Naive thymus-derived CD4-positive, alpha-beta T cell (primary cell): ENCODE measurements at regions not wholly inside any gene's neighbourhood (a gene's known extent, or its start where the extent isn't known, plus 50 kb on each side); places are given as distances from the start of the nearest gene placed in this dataset.

ENCODE experiments used
- ATAC-seq: fragments of 150-1000 bp; cut with Tn5 transposase; 2 replicates; pipeline ENCODE4 v1.10.0; 2021; ENCODE audit warnings: mild to moderate bottlenecking, moderate library complexity
- CTCF ChIA-PET: fragments of 350-600 bp; sonication (Branson Sonifier 250); formaldehyde crosslinking; loops from one replicate; lab custom pipeline; 2021; ENCODE audit warnings: antibody characterized with exemption; lab: Charles Lee
- POLR2A ChIA-PET: fragments of 350-600 bp; sonication (Branson Sonifier 250); formaldehyde crosslinking; loops from one replicate; lab custom pipeline; 2021; ENCODE audit warnings: antibody characterized with exemption, inconsistent platforms; lab: Charles Lee
- DNase-seq, 9 donors: peaks; one replicate each; pipeline versions ENCODE4 v3.0.0 to v3.0.0-alpha.2; 2020 to 2022; ENCODE audit warnings: mixed read lengths in 1 of 9
- H3K27ac ChIP-seq: one replicate; pipeline ENCODE4 v1.7.0; 2013; ENCODE audit warnings: mild to moderate bottlenecking, low read depth, low read length, moderate library complexity
- H3K27me3 ChIP-seq, 2 donors: one replicate each; pipeline ENCODE4 v1.7.0; 2013; ENCODE audit warnings: low read length in 2 of 2, mild to moderate bottlenecking in 2 of 2, moderate library complexity in 2 of 2; ENCODE audit not compliant: control insufficient read depth in 2 of 2, insufficient read depth in 2 of 2
- H3K36me3 ChIP-seq, 3 experiments: 1 replicate in 2 of 3; 2 replicates in 1 of 3; pipeline ENCODE4 v1.7.0; 2013; ENCODE audit warnings: low read length in 3 of 3, mild to moderate bottlenecking in 3 of 3, moderate library complexity in 1 of 3; ENCODE audit not compliant: insufficient read depth in 3 of 3, control insufficient read depth in 2 of 3
- H3K4me1 ChIP-seq, 2 donors: one replicate each; pipeline ENCODE4 v1.7.0; 2013; ENCODE audit warnings: low read length in 2 of 2, mild to moderate bottlenecking in 2 of 2, moderate library complexity in 1 of 2; ENCODE audit not compliant: control insufficient read depth in 2 of 2, insufficient read depth in 2 of 2
- H3K4me3 ChIP-seq: 2 replicates; pipeline ENCODE4 v1.7.0; 2013; ENCODE audit warnings: mild to moderate bottlenecking, low read length
- H3K9me3 ChIP-seq, 3 experiments: 1 replicate in 2 of 3; 2 replicates in 1 of 3; pipeline ENCODE4 v1.7.0; 2013; ENCODE audit warnings: low read length in 3 of 3; ENCODE audit not compliant: control insufficient read depth in 2 of 3
- H3K27ac Mint-ChIP-seq, 9 donors: one replicate each; pipeline ENCODE4 v1.8.0; 2020 to 2022; ENCODE audit warnings: mixed read lengths in 9 of 9, mild to moderate bottlenecking in 8 of 9, moderate library complexity in 5 of 9, inconsistent platforms in 2 of 9
- H3K27me3 Mint-ChIP-seq, 5 donors: one replicate each; pipeline ENCODE4 v1.8.0; 2021 to 2022; ENCODE audit warnings: mixed read lengths in 5 of 5, mild to moderate bottlenecking in 1 of 5
- H3K36me3 Mint-ChIP-seq, 5 donors: one replicate each; pipeline ENCODE4 v1.8.0; 2020 to 2022; ENCODE audit warnings: mixed read lengths in 5 of 5, mild to moderate bottlenecking in 3 of 5, inconsistent platforms in 1 of 5
- H3K4me1 Mint-ChIP-seq, 7 donors: one replicate each; pipeline ENCODE4 v1.8.0; 2020 to 2022; ENCODE audit warnings: mixed read lengths in 7 of 7, mild to moderate bottlenecking in 3 of 7, inconsistent platforms in 1 of 7
- H3K4me3 Mint-ChIP-seq, 10 donors: one replicate each; pipeline ENCODE4 v1.8.0; 2020 to 2022; ENCODE audit warnings: mild to moderate bottlenecking in 10 of 10, mixed read lengths in 10 of 10, moderate library complexity in 6 of 10, inconsistent platforms in 2 of 10
- H3K9me3 Mint-ChIP-seq, 11 donors: one replicate each; pipeline ENCODE4 v1.8.0; 2020 to 2022; ENCODE audit warnings: mixed read lengths in 11 of 11, mild to moderate bottlenecking in 4 of 11, inconsistent platforms in 1 of 11, moderate library complexity in 1 of 11
- intact Hi-C, 2 donors: fragments of 100-400 bp; cut with micrococcal nuclease; formaldehyde crosslinking; loops; one replicate each; pipeline ENCODE4 v1.15.1; 2023

GRCh38 chr2:71744781-71745180, 291.4 kb downstream of the DYSF start:
- ChIA-PET CTCF (no interaction called here), POLR2A (no interaction called here)
- peaks cover 0 to 4% (median 0%) of the 10 kb centered on the region in 5 donors for H3K36me3 Mint-ChIP-seq
- ATAC-seq: no peak
- H3K4me1 Mint-ChIP-seq: no peaks in the 10 kb centered on the region
- intact Hi-C loops: no loop called here
- no peak overlapping the region for H3K27ac Mint-ChIP-seq
- Histone ChIP-seq H3K27me3 (no peaks in the 10 kb centered on the region), H3K27ac (no peak overlapping the region), H3K36me3 (no peaks in the 10 kb centered on the region), H3K4me1 (no peaks in the 10 kb centered on the region), H3K4me3 (no peak overlapping the region), H3K9me3 (no peaks in the 10 kb centered on the region)
- peaks cover 0 to 44% (median 31%) of the 10 kb centered on the region in 5 donors for H3K27me3 Mint-ChIP-seq
- H3K9me3 Mint-ChIP-seq: peaks cover 0 to 17% (median 4%) of the 10 kb centered on the region in 11 donors
- no peak for DNase-seq
- no peak overlapping the region for H3K4me3 Mint-ChIP-seq

- peaks cover 0 to 4% (median 0%) of the 10 kb centered on the region in 5 donors for H3K36me3 Mint-ChIP-seq
- DNase-seq: no peak
- no peak overlapping the region for H3K27ac Mint-ChIP-seq
- POLR2A ChIA-PET: no interaction called here
- CTCF ChIA-PET: no interaction called here
- H3K27me3 Mint-ChIP-seq: peaks cover 0 to 44% (median 31%) of the 10 kb centered on the region in 5 donors
- Histone ChIP-seq H3K4me1 (no peaks in the 10 kb centered on the region), H3K27me3 (no peaks in the 10 kb centered on the region), H3K36me3 (no peaks in the 10 kb centered on the region), H3K4me3 (no peak overlapping the region), H3K9me3 (no peaks in the 10 kb centered on the region), H3K27ac (no peak overlapping the region)
- H3K4me3 Mint-ChIP-seq: no peak overlapping the region
- intact Hi-C loops: no loop called here
- ATAC-seq: no peak
- peaks cover 0 to 17% (median 3%) of the 10 kb centered on the region in 11 donors for H3K9me3 Mint-ChIP-seq
- H3K4me1 Mint-ChIP-seq: no peaks in the 10 kb centered on the region
These were observed 290.8 kb downstream of the DYSF start for GRCh38 chr2:71743995-71744675.

GRCh38 chr2:71742953-71743601, 289.7 kb downstream of the DYSF start:
- Histone ChIP-seq H3K27me3 (no peaks in the 10 kb centered on the region), H3K27ac (no peak overlapping the region), H3K4me1 (no peaks in the 10 kb centered on the region), H3K9me3 (no peaks in the 10 kb centered on the region), H3K36me3 (no peaks in the 10 kb centered on the region), H3K4me3 (no peak overlapping the region)
- Mint-ChIP-seq H3K4me1 (no peaks in the 10 kb centered on the region), H3K4me3 (no peak overlapping the region), H3K36me3 (peaks cover 0 to 4% (median 0%) of the 10 kb centered on the region in 5 donors), H3K27ac (no peak overlapping the region), H3K27me3 (peaks cover 0 to 45% (median 30%) of the 10 kb centered on the region in 5 donors), H3K9me3 (peaks cover 0 to 17% (median 3%) of the 10 kb centered on the region in 11 donors)
- intact Hi-C loops: no loop called here
- ChIA-PET POLR2A (no interaction called here), CTCF (no interaction called here)
- ATAC-seq (no peak), DNase-seq (no peak)

GRCh38 chr2:71736986-71737385, 283.6 kb downstream of the DYSF start:
- ChIA-PET CTCF (no interaction called here), POLR2A (no interaction called here)
- H3K4me1 Mint-ChIP-seq: no peaks in the 10 kb centered on the region

GRCh38 chr2:71736091-71736861, 282.9 kb downstream of the DYSF start:
- CTCF ChIA-PET: no interaction called here
- no peak for DNase-seq

More at GRCh38 chr2:71736986-71737385, 283.6 kb downstream of the DYSF start:
- ATAC-seq (no peak), DNase-seq (no peak)
- Histone ChIP-seq H3K36me3 (no peaks in the 10 kb centered on the region), H3K9me3 (no peaks in the 10 kb centered on the region), H3K4me3 (no peak overlapping the region), H3K27ac (no peak overlapping the region), H3K27me3 (peaks cover 0 to 3% of the 10 kb centered on the region in 2 donors), H3K4me1 (no peaks in the 10 kb centered on the region)
- Mint-ChIP-seq H3K4me3 (no peak overlapping the region), H3K27me3 (peaks cover 0 to 43% (median 38%) of the 10 kb centered on the region in 5 donors), H3K36me3 (peaks cover 0 to 13% (median 0%) of the 10 kb centered on the region in 5 donors), H3K9me3 (peaks cover 0 to 20% (median 8%) of the 10 kb centered on the region in 11 donors), H3K27ac (no peak overlapping the region)
- intact Hi-C loops: no loop called here

More at GRCh38 chr2:71736091-71736861, 282.9 kb downstream of the DYSF start:
- intact Hi-C loops: no loop called here
- no peak overlapping the region for H3K27ac Mint-ChIP-seq
- Histone ChIP-seq H3K4me1 (no peaks in the 10 kb centered on the region), H3K9me3 (no peaks in the 10 kb centered on the region), H3K27ac (no peak overlapping the region), H3K27me3 (peaks cover 0 to 3% of the 10 kb centered on the region in 2 donors), H3K36me3 (no peaks in the 10 kb centered on the region), H3K4me3 (no peak overlapping the region)
- peaks cover 0 to 48% (median 45%) of the 10 kb centered on the region in 5 donors for H3K27me3 Mint-ChIP-seq
- H3K36me3 Mint-ChIP-seq: peaks cover 0 to 13% (median 0%) of the 10 kb centered on the region in 5 donors
- POLR2A ChIA-PET: no interaction called here
- no peaks in the 10 kb centered on the region for H3K4me1 Mint-ChIP-seq
- no peak for ATAC-seq
- peaks cover 0 to 20% (median 8%) of the 10 kb centered on the region in 11 donors for H3K9me3 Mint-ChIP-seq
- H3K4me3 Mint-ChIP-seq: no peak overlapping the region
